Tibial nerve (tissue), 4 donors: ENCODE measurements at regions not wholly inside any gene's neighbourhood (a gene's known extent, or its start where the extent isn't known, plus 50 kb on each side); places are given as distances from the start of the nearest gene placed in this dataset.

ENCODE experiments used
- EP300 ChIP-seq, 2 donors: sonication (generic); formaldehyde crosslinking; IDR thresholded peaks; one replicate each; pipeline ENCODE4 v1.6.1; 2017; ENCODE audit warnings: antibody characterized with exemption in 2 of 2, mild to moderate bottlenecking in 1 of 2
- POLR2A ChIP-seq, 2 donors: fragments of 450-650 bp; IDR thresholded peaks; one replicate each; pipeline ENCODE4 v1.6.1; 2017; ENCODE audit warnings: antibody characterized with exemption in 2 of 2, mild to moderate bottlenecking in 2 of 2, moderate library complexity in 2 of 2
- TF ChIP-seq, protein P1 (sequence below), 5 experiments: fragments of 200-600 bp in 3 of 5; fragments of 450-650 bp in 2 of 5; sonication (generic) in 3 of 5; IDR thresholded peaks; one replicate each; pipeline ENCODE4 v1.5.1; 2016 to 2019; ENCODE audit warnings: antibody characterized with exemption in 5 of 5, mild to moderate bottlenecking in 3 of 5, moderate library complexity in 2 of 5

DNA sequence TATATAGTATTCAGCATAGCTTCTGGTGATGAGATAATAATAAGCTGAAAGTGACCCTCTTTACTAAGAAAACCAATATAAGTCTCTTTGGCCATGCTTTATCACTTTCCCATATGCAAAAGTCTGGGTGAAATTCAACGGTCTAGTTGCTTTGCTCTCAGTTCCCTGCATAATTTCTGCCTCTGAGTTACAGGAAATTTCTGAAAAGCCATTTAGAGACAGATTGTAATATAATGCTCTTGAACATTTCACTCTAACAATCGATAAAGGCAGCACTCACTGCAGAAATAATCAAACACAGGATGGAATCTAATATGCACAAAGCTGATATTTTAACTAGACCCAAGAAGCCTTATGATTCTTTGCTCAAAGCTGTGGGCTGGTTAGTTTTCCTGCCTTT lies 100.1 kb upstream of the LIFR start:
- no peak for TF ChIP-seq POLR2A (IDR thresholded peaks at IDR 0.05)
- TF ChIP-seq, protein P1, sequence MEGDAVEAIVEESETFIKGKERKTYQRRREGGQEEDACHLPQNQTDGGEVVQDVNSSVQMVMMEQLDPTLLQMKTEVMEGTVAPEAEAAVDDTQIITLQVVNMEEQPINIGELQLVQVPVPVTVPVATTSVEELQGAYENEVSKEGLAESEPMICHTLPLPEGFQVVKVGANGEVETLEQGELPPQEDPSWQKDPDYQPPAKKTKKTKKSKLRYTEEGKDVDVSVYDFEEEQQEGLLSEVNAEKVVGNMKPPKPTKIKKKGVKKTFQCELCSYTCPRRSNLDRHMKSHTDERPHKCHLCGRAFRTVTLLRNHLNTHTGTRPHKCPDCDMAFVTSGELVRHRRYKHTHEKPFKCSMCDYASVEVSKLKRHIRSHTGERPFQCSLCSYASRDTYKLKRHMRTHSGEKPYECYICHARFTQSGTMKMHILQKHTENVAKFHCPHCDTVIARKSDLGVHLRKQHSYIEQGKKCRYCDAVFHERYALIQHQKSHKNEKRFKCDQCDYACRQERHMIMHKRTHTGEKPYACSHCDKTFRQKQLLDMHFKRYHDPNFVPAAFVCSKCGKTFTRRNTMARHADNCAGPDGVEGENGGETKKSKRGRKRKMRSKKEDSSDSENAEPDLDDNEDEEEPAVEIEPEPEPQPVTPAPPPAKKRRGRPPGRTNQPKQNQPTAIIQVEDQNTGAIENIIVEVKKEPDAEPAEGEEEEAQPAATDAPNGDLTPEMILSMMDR (IDR thresholded peaks at IDR 0.05) = no peak
- no peak for TF ChIP-seq EP300 (IDR thresholded peaks at IDR 0.05)
